ENCODE measurements at regions not wholly inside any gene's neighbourhood (a gene's known extent, or its start where the extent isn't known, plus 50 kb on each side); places are given as distances from the start of the nearest gene placed in this dataset.
A peak's percentile ranks its signal among the peaks of the same experiment; 100 is the strongest.
"Not testable (repeated sequence)": the region's sequence is repeated elsewhere in the genome, so short reads cannot be mapped to it uniquely, and the experiment has no call there.

DNA sequence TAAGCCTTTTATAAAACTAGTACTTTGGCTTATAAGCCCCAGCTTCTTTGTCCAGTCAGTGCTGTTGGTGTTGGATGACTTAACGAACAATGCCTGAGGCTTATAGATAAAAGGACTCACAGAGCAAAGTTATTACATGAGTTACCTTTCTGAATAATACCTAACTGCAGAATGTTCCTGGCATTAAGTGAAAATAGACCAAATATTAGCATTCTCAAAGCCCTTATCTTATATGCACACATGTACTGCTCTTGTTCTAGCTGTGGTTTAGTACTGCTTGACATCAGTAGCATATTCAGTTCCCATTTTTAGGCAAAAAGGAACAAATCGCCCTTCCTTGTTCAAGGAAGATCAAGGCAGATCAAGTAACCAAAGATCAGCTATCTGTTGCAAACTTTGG, 131.6 kb downstream of the ZNF330 start:
- Histone ChIP-seq H3K27me3 (no peaks in the 10 kb centered on the region), H3K4me1 (peaks cover 0 to 49% (median 7%) of the 10 kb centered on the region in 4 donors), H3K4me3 (no peak overlapping the region), H3K9me3 (no peaks in the 10 kb centered on the region), H3K27ac (peak overlapping the region in 1 of 2 donors; percentile 55), H3K36me3 (no peaks in the 10 kb centered on the region)
- no peak for TF ChIP-seq CTCF (IDR thresholded peaks at IDR 0.05)
- intact Hi-C loops (cut with DNase I; ENCODE audit: low total_unique reads): loop anchor here (5.0 kb wide), 1 partner anchor 740 kb away; no protein-coding TSS in a partner anchor
- no peak for DNase-seq

DNA sequence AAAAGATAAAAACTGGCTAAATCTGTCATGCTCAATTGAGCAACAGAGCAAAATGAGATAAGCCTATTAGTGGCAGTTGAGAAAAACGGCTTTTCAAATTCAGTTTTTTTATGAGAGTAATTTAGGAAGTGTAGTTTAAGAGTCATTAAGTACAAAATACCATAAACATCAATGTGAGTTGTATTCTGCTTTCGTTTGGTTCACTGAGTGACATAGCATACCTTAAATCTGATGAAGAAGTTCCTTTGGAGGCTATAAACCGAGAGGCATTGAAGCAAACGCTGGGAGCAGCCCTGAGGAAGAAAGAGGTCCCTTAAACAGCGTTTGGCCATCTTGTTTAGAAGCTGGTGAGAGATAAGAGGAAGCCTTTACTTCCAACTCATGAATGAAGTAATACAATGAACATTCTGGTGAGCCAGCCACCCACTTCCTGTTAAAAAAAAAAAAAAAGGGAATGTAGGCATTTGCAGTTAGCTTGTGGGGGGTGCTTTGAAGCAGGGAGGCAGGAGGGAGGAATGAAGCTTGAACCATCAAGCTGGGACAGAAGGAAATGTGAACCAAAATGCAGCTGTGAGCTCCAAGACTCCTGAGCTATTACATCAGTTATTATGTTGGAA, 132.3 kb downstream of the ZNF330 start:
- Histone ChIP-seq H3K4me3 (no peak overlapping the region), H3K9me3 (no peaks in the 10 kb centered on the region), H3K4me1 (peaks cover 0 to 42% (median 5%) of the 10 kb centered on the region in 4 donors), H3K27me3 (no peaks in the 10 kb centered on the region), H3K27ac (peak overlapping the region in 1 of 2 donors; percentile 55), H3K36me3 (no peaks in the 10 kb centered on the region)
- TF ChIP-seq CTCF (IDR thresholded peaks at IDR 0.05): no peak
- intact Hi-C loops (cut with DNase I; ENCODE audit: low total_unique reads): loop anchor here (5.0 kb wide), 1 partner anchor 739 kb away; no protein-coding TSS in a partner anchor
- no peak for DNase-seq

GRCh38 chr4:141356321-141356962, 135.7 kb downstream of the ZNF330 start:
- H3K36me3 ChIP-seq: no peaks in the 10 kb centered on the region
- peaks cover 0 to 18% (median 3%) of the 10 kb centered on the region in 4 donors for H3K4me1 ChIP-seq
- no peak overlapping the region for H3K4me3 ChIP-seq
- H3K27me3 ChIP-seq: no peaks in the 10 kb centered on the region
- intact Hi-C loops (cut with DNase I; ENCODE audit: low total_unique reads): no loop called here
- no peak overlapping the region for H3K27ac ChIP-seq
- no peak for DNase-seq
- H3K9me3 ChIP-seq: no peaks in the 10 kb centered on the region
- no peak for TF ChIP-seq CTCF (IDR thresholded peaks at IDR 0.05)

GRCh38 chr4:141356963-141357335, 136.3 kb downstream of the ZNF330 start:
- H3K9me3 ChIP-seq: no peaks in the 10 kb centered on the region
- peaks cover 0 to 18% (median 3%) of the 10 kb centered on the region in 4 donors for H3K4me1 ChIP-seq
- intact Hi-C loops (cut with DNase I; ENCODE audit: low total_unique reads): no loop called here
- no peak overlapping the region for H3K4me3 ChIP-seq
- DNase-seq: no peak
- H3K27me3 ChIP-seq: no peaks in the 10 kb centered on the region
- no peak for TF ChIP-seq CTCF (IDR thresholded peaks at IDR 0.05)
- H3K36me3 ChIP-seq: no peaks in the 10 kb centered on the region
- no peak overlapping the region for H3K27ac ChIP-seq

GRCh38 chr4:141368241-141368640, 147.5 kb downstream of the ZNF330 start:
- H3K27me3 ChIP-seq; intact Hi-C loops (cut with DNase I; ENCODE audit: low total_unique reads); H3K4me1 ChIP-seq; DNase-seq; H3K27ac ChIP-seq; H3K36me3 ChIP-seq; H3K4me3 ChIP-seq: not testable (repeated sequence)
- H3K9me3 ChIP-seq: peaks cover 0 to 12% (median 6%) of the 10 kb centered on the region in 3 donors

GRCh38 chr4:141371206-141371605, 150.5 kb downstream of the ZNF330 start:
- Histone ChIP-seq H3K27me3 (no peaks in the 10 kb centered on the region), H3K4me1 (peaks cover 0 to 8% (median 0%) of the 10 kb centered on the region in 4 donors), H3K36me3 (no peaks in the 10 kb centered on the region), H3K4me3 (no peak overlapping the region), H3K27ac (no peak overlapping the region), H3K9me3 (peaks cover 0 to 12% (median 6%) of the 10 kb centered on the region in 3 donors)
- intact Hi-C loops (cut with DNase I; ENCODE audit: low total_unique reads): no loop called here
- DNase-seq: no peak
- TF ChIP-seq CTCF (IDR thresholded peaks at IDR 0.05): no peak
